SK-N-SH (cell line): ENCODE measurements at regions not wholly inside any gene's neighbourhood (a gene's known extent, or its start where the extent isn't known, plus 50 kb on each side); places are given as distances from the start of the nearest gene placed in this dataset.

Experiments
- CTCF ChIA-PET: fragments of 300-600, 350-600 bp; formaldehyde crosslinking; extraction: SDS; loops from one replicate; lab custom pipeline; 2021; lab: Yijun Ruan, JAX
- POLR2A ChIA-PET: fragments of 350-600 bp; sonication (Branson Sonifier 250); formaldehyde crosslinking; extraction: SDS; loops from one replicate; lab custom pipeline; 2020; ENCODE audit warnings: antibody characterized with exemption, inconsistent platforms; lab: Yijun Ruan, JAX
- DNase-seq: peaks from one replicate; pipeline ENCODE4 v3.0.0; 2012
- H2AFZ ChIP-seq: fragments of 200-600 bp; sonication (generic); 2 replicates; pipeline ENCODE4 v1.8.1; 2016; ENCODE audit warnings: antibody characterized with exemption, mild to moderate bottlenecking, low read depth
- H3F3A ChIP-seq: fragments of 200-600 bp; sonication (generic); replicated peaks from 2 replicates; pipeline ENCODE3; 2016; ENCODE audit warnings: antibody characterized with exemption, mild to moderate bottlenecking; ENCODE audit not compliant: insufficient read depth
- H3K27ac ChIP-seq, 2 experiments: fragments of 200-500 bp in 1 of 2; fragments of 200-600 bp in 1 of 2; sonication (Bioruptor generic) in 1 of 2; sonication (generic), shearing (Covaris generic) in 1 of 2; 2 replicates each; pipeline versions ENCODE4 v1.5.1 to v1.6.1; 2014 to 2016; ENCODE audit warnings: low read depth in 2 of 2, inconsistent platforms in 1 of 2, low read length in 1 of 2, mild to moderate bottlenecking in 1 of 2, mixed read lengths in 1 of 2
- H3K27me3 ChIP-seq: fragments of 200-600 bp; sonication (generic), shearing (Covaris generic); 2 replicates; pipeline ENCODE4 v1.6.1; 2016; ENCODE audit warnings: mixed run types; ENCODE audit not compliant: insufficient read depth
- H3K36me3 ChIP-seq, 2 experiments: fragments of 200-500 bp in 1 of 2; fragments of 200-600 bp in 1 of 2; sonication (Bioruptor generic) in 1 of 2; sonication (generic) in 1 of 2; replicated peaks in 1 of 2; 2 replicates each; pipeline versions ENCODE3 to v1.5.1; 2014 to 2016; ENCODE audit warnings: low read length in 1 of 2, mild to moderate bottlenecking in 1 of 2; ENCODE audit not compliant: insufficient read depth in 2 of 2, control insufficient read depth in 1 of 2
- H3K4me1 ChIP-seq, 2 experiments: fragments of 200-500 bp in 1 of 2; fragments of 200-600 bp in 1 of 2; sonication (Bioruptor generic) in 1 of 2; sonication (generic), shearing (Covaris generic) in 1 of 2; 2 replicates each; pipeline versions ENCODE4 v1.5.1 to v1.6.1; 2014 to 2016; ENCODE audit warnings: low read depth in 1 of 2, low read length in 1 of 2, mixed run types in 1 of 2; ENCODE audit not compliant: insufficient read depth in 2 of 2, control insufficient read depth in 1 of 2
- H3K4me2 ChIP-seq: fragments of 200-600 bp; sonication (generic), shearing (Covaris generic); 2 replicates; pipeline ENCODE4 v1.6.1; 2017; ENCODE audit warnings: mixed run types
- H3K4me3 ChIP-seq, 2 experiments: fragments of 200-500 bp in 1 of 2; fragments of 200-600 bp in 1 of 2; sonication (Bioruptor generic) in 1 of 2; sonication (generic), shearing (Covaris generic) in 1 of 2; 2 replicates each; pipeline versions ENCODE4 v1.5.1 to v1.8.1; 2014 to 2016; ENCODE audit warnings: low read depth in 2 of 2, inconsistent platforms in 1 of 2, low read length in 1 of 2, mild to moderate bottlenecking in 1 of 2, mixed read lengths in 1 of 2, moderate library complexity in 1 of 2
- H3K79me2 ChIP-seq: fragments of 200-600 bp; sonication (generic); 2 replicates; pipeline ENCODE4 v1.8.1; 2017; ENCODE audit warnings: mild to moderate bottlenecking; ENCODE audit not compliant: insufficient read depth
- H3K9ac ChIP-seq: fragments of 200-600 bp; sonication (generic); 2 replicates; pipeline ENCODE4 v1.6.1; 2017; ENCODE audit warnings: mixed run types
- H3K9me2 ChIP-seq: fragments of 200-600 bp; sonication (generic); 2 replicates; pipeline ENCODE4 v1.6.1; 2017; ENCODE audit warnings: mixed run types
- H3K9me3 ChIP-seq: fragments of 200-600 bp; sonication (generic); 2 replicates; pipeline ENCODE4 v1.6.1; 2017; ENCODE audit warnings: mixed run types, mild to moderate bottlenecking, moderate library complexity
- H4K20me1 ChIP-seq: fragments of 200-600 bp; sonication (generic); 2 replicates; pipeline ENCODE4 v1.6.1; 2017; ENCODE audit warnings: mild to moderate bottlenecking, mixed run types; ENCODE audit not compliant: insufficient read depth
- ELF1 ChIP-seq: IDR thresholded peaks from 2 replicates; pipeline ENCODE4 v1.4.0; 2012
- EZH2phosphoT487 ChIP-seq: fragments of 200-600 bp; sonication (generic); IDR thresholded peaks from 2 replicates; pipeline ENCODE4 v1.6.1; 2017; ENCODE audit warnings: low read depth, mixed run types, mild to moderate bottlenecking, antibody characterized with exemption, moderate library complexity, borderline replicate concordance
- GABPA ChIP-seq: IDR thresholded peaks from 2 replicates; pipeline ENCODE4 v1.4.0; 2012; ENCODE audit warnings: low read depth, mild to moderate bottlenecking
- POLR2AphosphoS5 ChIP-seq: IDR thresholded peaks from 2 replicates; pipeline ENCODE4 v1.6.1; 2012; ENCODE audit warnings: low read depth, low read length
- RCOR1 ChIP-seq: fragments of 150-350 bp; IDR thresholded peaks from 2 replicates; pipeline ENCODE4 v1.6.1; 2017; ENCODE audit warnings: antibody characterized with exemption, low read length
- RFX5 ChIP-seq: IDR thresholded peaks from 2 replicates; pipeline ENCODE4 v1.6.1; 2012; ENCODE audit warnings: mild to moderate bottlenecking, improper control_type of control experiment, low read length
- TEAD4 ChIP-seq: IDR thresholded peaks from 2 replicates; pipeline ENCODE4 v1.4.0; 2012; ENCODE audit warnings: mild to moderate bottlenecking, borderline replicate concordance; ENCODE audit not compliant: insufficient read depth
- YY1 ChIP-seq: IDR thresholded peaks from 2 replicates; pipeline ENCODE4 v1.4.0; 2012; ENCODE audit warnings: low read depth, mild to moderate bottlenecking
- ZBTB33 ChIP-seq: IDR thresholded peaks from 2 replicates; pipeline ENCODE4 v1.4.0; 2012; ENCODE audit warnings: low read depth, borderline replicate concordance
- WGBS: methylation state at CpG from one replicate; pipeline ENCODE4 v1.1.6; 2017; ENCODE audit warnings: low lambda C conversion rate; 5-methylcytosine and 5-hydroxymethylcytosine counted together
- TF ChIP-seq, protein P1 (sequence below): fragments of 150-350 bp; IDR thresholded peaks from 2 replicates; pipeline ENCODE4 v1.6.1; 2016; ENCODE audit warnings: mild to moderate bottlenecking, low read depth, low read length

- CTCF ChIA-PET = no interaction called here
- no peaks in the 10 kb centered on the region for H3K9me3 ChIP-seq
Observed at GRCh38 chr16:52852978-52853377, 199.7 kb downstream of the CHD9NB start.

DNA sequence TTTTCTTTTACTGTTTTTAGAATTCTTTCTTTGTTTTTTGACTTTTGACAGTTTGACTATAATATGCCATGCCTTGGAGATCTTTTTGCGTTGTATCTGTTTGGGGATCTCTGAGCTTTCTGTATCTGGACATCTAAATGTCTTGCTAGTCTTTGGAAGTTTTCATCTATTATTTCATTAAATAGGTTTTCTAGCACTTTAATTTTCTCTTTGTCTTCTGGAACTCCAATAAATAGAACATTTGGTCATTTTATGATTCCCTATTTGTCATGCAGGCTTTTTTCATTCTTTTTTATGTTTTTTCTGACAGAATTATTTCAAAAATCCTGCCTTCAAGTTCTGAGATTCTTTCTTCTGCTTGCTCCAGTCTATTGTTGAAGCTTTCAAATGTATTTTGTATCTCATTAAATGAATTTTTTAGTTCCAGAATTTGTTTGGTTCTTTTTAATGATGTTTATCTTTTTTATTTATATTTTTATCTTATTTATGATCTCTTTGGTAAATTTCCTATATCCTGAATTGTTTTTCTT, 201.4 kb downstream of the CHD9NB start:
- H2AFZ ChIP-seq = no peak overlapping the region
- no peak overlapping the region for H3K4me2 ChIP-seq
- POLR2A ChIA-PET = no interaction called here
- no peaks in the 10 kb centered on the region for H3K9me2 ChIP-seq
- H3K27me3 ChIP-seq = no peaks in the 10 kb centered on the region
- H3K4me3 ChIP-seq = no peak overlapping the region
- no peak overlapping the region for H3K9ac ChIP-seq
- H3K79me2 ChIP-seq = no peaks in the 10 kb centered on the region
- CTCF ChIA-PET = interaction anchor here (1.3 kb wide), 1 partner anchor 15 kb away, joined by 3 read pairs; no protein-coding TSS in a partner anchor
- H3K9me3 ChIP-seq = no peaks in the 10 kb centered on the region
- no peak for TF ChIP-seq ELF1
- TF ChIP-seq EZH2phosphoT487 = no peak
- TF ChIP-seq GABPA = no peak
- TF ChIP-seq RFX5 = no peak
- TF ChIP-seq ZBTB33 = no peak
- TF ChIP-seq YY1 = no peak
- TF ChIP-seq, protein P1, sequence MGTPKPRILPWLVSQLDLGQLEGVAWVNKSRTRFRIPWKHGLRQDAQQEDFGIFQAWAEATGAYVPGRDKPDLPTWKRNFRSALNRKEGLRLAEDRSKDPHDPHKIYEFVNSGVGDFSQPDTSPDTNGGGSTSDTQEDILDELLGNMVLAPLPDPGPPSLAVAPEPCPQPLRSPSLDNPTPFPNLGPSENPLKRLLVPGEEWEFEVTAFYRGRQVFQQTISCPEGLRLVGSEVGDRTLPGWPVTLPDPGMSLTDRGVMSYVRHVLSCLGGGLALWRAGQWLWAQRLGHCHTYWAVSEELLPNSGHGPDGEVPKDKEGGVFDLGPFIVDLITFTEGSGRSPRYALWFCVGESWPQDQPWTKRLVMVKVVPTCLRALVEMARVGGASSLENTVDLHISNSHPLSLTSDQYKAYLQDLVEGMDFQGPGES = no peak
- TF ChIP-seq POLR2AphosphoS5 = no peak
- no peak for DNase-seq
- H4K20me1 ChIP-seq = no peaks in the 10 kb centered on the region
- H3K4me1 ChIP-seq = no peaks in the 10 kb centered on the region
- no peaks in the 10 kb centered on the region for H3F3A ChIP-seq
- H3K36me3 ChIP-seq = no peaks in the 10 kb centered on the region
- H3K27ac ChIP-seq = no peak overlapping the region
- WGBS = 5% methylated on average over 1 of the region's 1 CpG

More at GRCh38 chr16:52852978-52853377, 199.7 kb downstream of the CHD9NB start:
- no peaks in the 10 kb centered on the region for H3K9me2 ChIP-seq
- no peak for TF ChIP-seq RCOR1
- no peak for TF ChIP-seq TEAD4
- no peak overlapping the region for H3K4me2 ChIP-seq
- WGBS = 10% methylated on average over 3 of the region's 5 CpGs
- no peak overlapping the region for H2AFZ ChIP-seq
- no peak for DNase-seq
- H3K27ac ChIP-seq = no peak overlapping the region
- POLR2A ChIA-PET = no interaction called here
- H3K9ac ChIP-seq = no peak overlapping the region
- no peaks in the 10 kb centered on the region for H3F3A ChIP-seq
- no peak overlapping the region for H3K4me3 ChIP-seq
- H3K79me2 ChIP-seq = no peaks in the 10 kb centered on the region
- no peaks in the 10 kb centered on the region for H3K27me3 ChIP-seq
- H3K36me3 ChIP-seq = no peaks in the 10 kb centered on the region
- no peaks in the 10 kb centered on the region for H4K20me1 ChIP-seq
- H3K4me1 ChIP-seq = no peaks in the 10 kb centered on the region
